ENCODE measurements at regions not wholly inside any gene's neighbourhood (a gene's known extent, or its start where the extent isn't known, plus 50 kb on each side); places are given as distances from the start of the nearest gene placed in this dataset.
"Not testable (repeated sequence)": the region's sequence is repeated elsewhere in the genome, so short reads cannot be mapped to it uniquely, and the experiment has no call there.

GRCh38 chr17:71613996-71614395 lies 506.8 kb upstream of the SOX9 start:
- no peak for DNase-seq (ENCODE audit: low spot score)
- Histone ChIP-seq H3K27ac (no peak overlapping the region), H3K36me3 (no peaks in the 10 kb centered on the region), H3K27me3 (no peaks in the 10 kb centered on the region), H3K4me1 (no peaks in the 10 kb centered on the region), H3K9me3 (peaks cover 0 to 16% of the 10 kb centered on the region in 2 donors), H3K4me3 (no peak overlapping the region)
- TF ChIP-seq CTCF (IDR thresholded peaks at IDR 0.05): no peak

GRCh38 chr17:71615820-71616219 lies 505.0 kb upstream of the SOX9 start:
- Histone ChIP-seq H3K4me3 (no peak overlapping the region), H3K27me3 (no peaks in the 10 kb centered on the region), H3K9me3 (peaks cover 0 to 16% of the 10 kb centered on the region in 2 donors), H3K4me1 (no peaks in the 10 kb centered on the region), H3K36me3 (no peaks in the 10 kb centered on the region), H3K27ac (no peak overlapping the region)
- TF ChIP-seq CTCF (IDR thresholded peaks at IDR 0.05): no peak
- no peak for DNase-seq (ENCODE audit: low spot score)

- not testable (repeated sequence) for H3K27ac ChIP-seq; H3K27me3 ChIP-seq; H3K4me1 ChIP-seq; DNase-seq (ENCODE audit: low spot score); H3K36me3 ChIP-seq; H3K4me3 ChIP-seq
- peaks cover 0 to 16% of the 10 kb centered on the region in 2 donors for H3K9me3 ChIP-seq
These were observed 503.1 kb upstream of the SOX9 start for GRCh38 chr17:71617767-71618166.

- H3K4me3 ChIP-seq: no peak overlapping the region
- H3K27me3 ChIP-seq: no peaks in the 10 kb centered on the region
- H3K27ac ChIP-seq: no peak overlapping the region
- TF ChIP-seq CTCF (IDR thresholded peaks at IDR 0.05): no peak
- no peaks in the 10 kb centered on the region for H3K9me3 ChIP-seq
- no peaks in the 10 kb centered on the region for H3K36me3 ChIP-seq
- DNase-seq (ENCODE audit: low spot score): no peak
- H3K4me1 ChIP-seq: no peaks in the 10 kb centered on the region
These were observed 495.5 kb upstream of the SOX9 start for GRCh38 chr17:71625330-71625729.

GRCh38 chr17:71628306-71628705 lies 492.5 kb upstream of the SOX9 start:
- Histone ChIP-seq H3K4me1 (no peaks in the 10 kb centered on the region), H3K27me3 (no peaks in the 10 kb centered on the region), H3K27ac (no peak overlapping the region), H3K9me3 (no peaks in the 10 kb centered on the region), H3K36me3 (no peaks in the 10 kb centered on the region), H3K4me3 (no peak overlapping the region)
- no peak for TF ChIP-seq CTCF (IDR thresholded peaks at IDR 0.05)
- no peak for DNase-seq (ENCODE audit: low spot score)

GRCh38 chr17:71631483-71631882 lies 489.3 kb upstream of the SOX9 start:
- H3K9me3 ChIP-seq: no peaks in the 10 kb centered on the region
- H3K27ac ChIP-seq: no peak overlapping the region
- no peaks in the 10 kb centered on the region for H3K36me3 ChIP-seq
- H3K27me3 ChIP-seq: no peaks in the 10 kb centered on the region
- TF ChIP-seq CTCF (IDR thresholded peaks at IDR 0.05): no peak
- no peak for DNase-seq (ENCODE audit: low spot score)
- H3K4me3 ChIP-seq: no peak overlapping the region
- H3K4me1 ChIP-seq: no peaks in the 10 kb centered on the region
